ENCODE measurements at regions not wholly inside any gene's neighbourhood (a gene's known extent, or its start where the extent isn't known, plus 50 kb on each side); places are given as distances from the start of the nearest gene placed in this dataset.

GRCh38 chr12:131607658-131608447, 103.0 kb upstream of the SFSWAP start:
- no peak for TF ChIP-seq POLR2A (IDR thresholded peaks at IDR 0.05; ENCODE audit: low read length)
- no peak for TF ChIP-seq GATA1 (IDR thresholded peaks at IDR 0.05; ENCODE audit: low read depth, low read length)
